NCI-H187 treated with DMSO at 0.1 percent for 48 hours (cell line): ENCODE measurements at regions not wholly inside any gene's neighbourhood (a gene's known extent, or its start where the extent isn't known, plus 50 kb on each side); places are given as distances from the start of the nearest gene placed in this dataset.
A peak's percentile ranks its signal among the peaks of the same experiment; 100 is the strongest.

Experiments
- DNase-seq: peaks from one replicate; lab custom pipeline; 2025; lab: John Stamatoyannopoulos, UW

GRCh38 chr1:213643360-213643759, 344.4 kb upstream of the PROX1 start:
- DNase-seq, result no peak

- DNase-seq, result no peak
Measured at GRCh38 chr1:213647864-213648650, 339.7 kb upstream of the PROX1 start.

DNA sequence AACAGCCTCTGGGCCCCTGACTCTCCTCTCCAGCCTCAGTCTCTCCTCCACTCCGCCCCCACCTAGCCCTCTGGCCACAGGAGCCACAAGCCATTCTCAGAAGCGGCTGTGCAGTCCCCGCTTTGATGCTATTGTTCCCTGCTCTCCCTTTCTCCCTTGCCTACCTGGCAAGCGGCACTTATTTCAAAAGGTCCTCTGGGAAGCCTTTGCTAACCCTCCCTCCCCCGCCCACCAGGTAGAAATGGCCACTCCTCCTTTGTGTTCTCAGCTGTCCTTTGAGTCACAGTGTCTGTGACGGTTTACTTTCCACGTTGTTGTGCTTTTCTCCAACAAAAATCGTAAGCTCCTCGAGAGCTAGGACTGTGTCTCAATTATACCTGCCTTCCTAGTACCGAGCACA, 338.4 kb upstream of the PROX1 start:
- peak; percentile 55 for DNase-seq

DNA sequence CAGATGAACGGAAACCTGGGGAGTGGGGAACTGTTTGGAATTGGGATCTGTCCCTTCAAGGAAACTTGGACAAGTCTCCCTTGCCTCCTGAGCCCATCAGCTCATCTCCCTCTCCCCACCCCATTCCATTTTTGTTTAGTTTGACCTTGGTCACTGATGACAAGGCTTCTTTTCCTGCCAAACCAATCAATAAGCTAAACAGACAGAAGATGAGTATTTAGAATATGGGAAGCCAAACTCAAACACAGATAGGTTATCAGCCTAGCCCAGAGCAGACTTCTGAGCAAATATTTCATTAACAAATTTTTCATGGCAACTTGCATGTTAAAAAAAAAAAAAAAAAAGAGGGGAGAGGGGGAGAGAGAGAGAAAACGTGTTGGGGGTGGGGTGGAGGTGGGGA, 337.2 kb upstream of the PROX1 start:
- no peak for DNase-seq

DNA sequence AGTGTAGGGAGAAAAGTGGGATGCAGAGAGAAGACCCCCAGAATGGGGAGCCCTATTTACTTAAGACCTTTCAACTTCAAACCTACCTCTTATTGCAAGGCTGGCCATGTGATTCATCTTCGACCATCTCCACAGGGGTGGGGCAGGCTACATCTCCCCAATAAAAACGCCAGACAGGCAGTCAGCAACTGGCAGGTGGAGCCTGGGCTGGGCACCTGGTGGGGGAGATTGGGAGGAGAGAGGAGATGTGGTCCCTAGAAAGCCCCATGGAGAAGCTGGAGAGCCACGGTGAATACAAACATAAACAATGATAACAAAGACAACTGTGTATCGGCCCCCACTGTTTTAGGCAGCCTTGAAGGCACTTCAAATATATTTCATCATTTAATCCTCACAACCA, 336.7 kb upstream of the PROX1 start:
- DNase-seq, result no peak

GRCh38 chr1:213652109-213652508, 335.7 kb upstream of the PROX1 start:
- no peak for DNase-seq

DNA sequence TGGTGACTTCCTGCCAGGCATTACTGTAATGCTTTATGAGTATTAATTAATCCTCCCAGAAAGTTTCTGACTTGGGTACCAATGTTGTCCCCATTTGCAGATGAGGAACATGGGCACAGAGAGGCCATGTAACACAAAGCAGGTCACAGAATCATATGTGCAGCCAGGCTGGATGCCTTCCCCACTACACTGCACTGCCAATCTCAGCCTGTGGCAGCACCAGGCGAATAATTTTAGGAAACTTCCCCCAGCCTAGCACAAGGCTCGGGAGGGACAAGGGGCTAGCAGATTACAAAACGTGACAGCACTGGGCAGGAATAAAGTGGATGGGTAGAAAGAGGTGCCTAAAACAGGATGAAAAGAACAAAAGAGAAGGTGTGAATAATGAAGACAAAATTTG, 331.7 kb upstream of the PROX1 start:
- no peak for DNase-seq

DNA sequence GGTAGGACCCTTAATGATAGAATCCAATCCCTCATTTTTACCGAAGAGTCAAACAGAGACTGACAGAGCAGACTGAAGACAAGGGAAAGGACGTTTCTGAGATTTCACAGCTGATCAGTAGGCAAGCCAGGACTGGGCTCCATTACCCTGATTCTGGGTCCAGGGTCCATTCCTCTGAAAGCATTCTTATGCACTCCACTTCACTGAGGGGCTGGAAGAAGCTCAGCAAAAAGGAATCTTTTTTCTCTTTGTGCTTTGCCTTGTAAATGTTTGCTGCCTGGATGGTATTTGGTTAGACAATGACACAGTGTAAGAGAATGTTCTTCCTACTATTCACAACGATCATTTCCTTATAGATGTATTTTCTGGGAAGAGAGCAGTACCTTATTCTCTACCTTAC, 331.3 kb upstream of the PROX1 start:
- no peak for DNase-seq

DNA sequence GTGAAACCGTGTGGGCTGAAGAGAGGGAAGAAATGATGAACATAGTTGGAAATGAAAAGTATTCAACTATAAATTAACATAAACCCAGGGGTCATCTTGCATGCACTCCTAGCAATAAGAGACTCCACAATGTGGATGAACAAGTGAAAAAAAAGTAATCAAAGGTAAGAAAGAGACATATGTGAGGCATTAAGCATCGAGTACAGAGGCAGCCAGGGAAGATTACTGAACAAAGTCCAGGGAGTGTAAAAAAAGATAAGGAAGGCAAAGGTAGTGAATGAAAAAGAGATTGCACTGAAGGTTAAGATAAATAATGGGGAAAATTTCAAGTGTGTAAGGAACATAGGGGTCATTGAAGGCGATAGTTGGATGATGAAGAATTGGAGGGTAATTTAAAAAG, 330.8 kb upstream of the PROX1 start:
- no peak for DNase-seq

DNA sequence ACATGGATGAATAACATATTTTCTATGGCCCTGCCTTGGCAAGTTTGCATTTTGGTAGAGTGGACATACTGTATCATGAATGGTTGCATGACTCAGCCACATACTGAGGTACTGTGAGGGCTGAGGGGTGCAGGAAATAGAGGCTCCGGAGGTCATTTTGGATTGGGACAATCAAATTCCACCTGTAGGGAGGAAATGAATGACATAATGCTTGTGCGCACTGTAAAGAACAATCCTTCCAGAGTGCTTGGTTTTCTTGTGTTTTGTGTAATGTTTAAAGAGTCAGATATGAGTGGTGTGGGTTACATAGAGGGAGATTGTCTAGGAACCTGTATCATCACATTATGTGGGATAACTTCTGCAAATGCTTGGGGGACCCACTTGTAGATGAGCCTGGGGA, 329.9 kb upstream of the PROX1 start:
- no peak for DNase-seq

DNA sequence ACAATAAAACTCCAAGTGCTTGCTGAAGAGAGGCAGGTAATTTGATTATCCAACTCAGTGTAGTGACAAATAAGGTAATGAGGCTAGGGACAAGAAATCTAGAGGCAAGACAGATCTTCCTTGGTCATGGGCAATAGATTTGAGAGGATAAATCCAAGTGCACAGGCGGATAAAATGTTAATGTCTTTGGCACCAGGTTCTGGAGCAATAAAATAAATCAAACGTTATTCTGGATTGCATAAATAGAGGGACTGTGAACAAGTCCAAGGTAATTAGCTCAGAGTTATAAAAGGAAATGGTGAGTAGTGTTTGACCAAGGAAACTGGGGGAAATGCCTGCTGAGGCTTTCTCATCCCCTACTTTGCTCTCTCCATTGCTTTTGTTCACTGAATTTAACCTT, 329.3 kb upstream of the PROX1 start:
- DNase-seq, result no peak

DNA sequence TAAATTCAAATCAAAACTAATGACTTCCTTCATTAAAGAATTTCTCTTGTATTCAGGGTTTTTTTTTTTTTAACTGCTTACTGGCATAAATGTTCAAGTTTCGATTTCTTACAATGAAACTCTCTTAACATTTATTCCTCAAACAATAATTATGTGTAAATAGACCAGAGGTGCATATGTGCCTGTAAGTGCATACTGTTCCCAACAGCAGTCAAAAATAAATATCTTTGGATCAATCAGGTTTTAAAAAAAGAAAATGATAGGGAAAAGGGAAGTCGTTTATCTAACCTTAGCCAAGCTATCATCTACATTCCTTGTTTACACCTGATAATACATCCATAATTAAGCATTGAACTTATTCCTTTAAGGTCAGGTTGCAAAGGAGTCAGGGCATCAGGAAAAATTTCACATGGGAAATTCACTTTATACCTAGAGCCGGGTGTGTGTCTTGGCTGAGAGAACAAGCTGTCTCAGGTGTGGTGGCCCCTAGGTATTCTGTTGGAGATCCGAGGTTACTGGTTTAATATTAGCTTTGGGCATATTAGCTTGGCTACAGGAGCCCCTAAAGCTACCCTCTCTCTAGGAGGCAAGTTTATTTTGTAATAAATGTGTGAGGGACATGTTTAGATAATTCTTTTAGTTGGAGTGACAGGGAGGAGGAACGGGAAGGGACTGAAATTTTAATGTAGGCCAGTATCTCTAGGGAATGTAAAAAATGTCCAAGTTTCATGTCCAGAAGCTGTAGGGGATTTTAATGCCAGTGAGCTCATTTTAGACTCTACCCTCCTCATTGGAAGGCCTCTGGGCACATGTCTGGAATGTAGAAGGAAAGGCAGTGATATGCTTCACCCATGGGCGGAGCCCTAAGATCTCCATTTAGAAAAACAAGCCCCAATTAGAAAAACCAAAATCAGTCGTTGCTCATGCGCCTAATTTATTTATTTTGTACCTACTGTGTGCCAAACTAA, 327.9 kb upstream of the PROX1 start:
- no peak for DNase-seq

- DNase-seq, result no peak
Measured at GRCh38 chr1:213661302-213661701, 326.5 kb upstream of the PROX1 start.

- no peak for DNase-seq
Measured at GRCh38 chr1:213666113-213666512, 321.7 kb upstream of the PROX1 start.

DNA sequence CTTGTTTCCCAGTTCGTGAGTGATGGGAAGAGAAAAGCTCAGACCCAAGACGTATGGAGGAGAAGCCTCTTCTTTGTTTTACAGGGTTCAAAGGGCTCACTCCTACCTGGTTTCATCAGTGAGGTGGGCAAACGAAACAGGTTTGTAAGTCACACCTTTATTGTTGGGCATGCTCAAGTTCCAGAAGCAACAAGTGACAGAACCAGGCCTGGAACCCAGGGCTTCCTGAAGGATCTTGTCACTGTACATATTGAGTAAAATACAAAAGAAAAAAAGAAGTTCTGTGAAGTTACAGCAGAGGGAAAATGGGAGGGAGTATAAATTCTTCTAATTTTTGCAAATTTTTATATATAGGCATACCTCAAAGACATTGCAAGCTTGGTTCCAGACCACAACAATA, 320.9 kb upstream of the PROX1 start:
- DNase-seq, result no peak

- DNase-seq, result no peak
Measured at GRCh38 chr1:213669512-213669911, 318.3 kb upstream of the PROX1 start.

GRCh38 chr1:213669964-213670691, 317.6 kb upstream of the PROX1 start:
- DNase-seq, result peak; percentile 54

DNA sequence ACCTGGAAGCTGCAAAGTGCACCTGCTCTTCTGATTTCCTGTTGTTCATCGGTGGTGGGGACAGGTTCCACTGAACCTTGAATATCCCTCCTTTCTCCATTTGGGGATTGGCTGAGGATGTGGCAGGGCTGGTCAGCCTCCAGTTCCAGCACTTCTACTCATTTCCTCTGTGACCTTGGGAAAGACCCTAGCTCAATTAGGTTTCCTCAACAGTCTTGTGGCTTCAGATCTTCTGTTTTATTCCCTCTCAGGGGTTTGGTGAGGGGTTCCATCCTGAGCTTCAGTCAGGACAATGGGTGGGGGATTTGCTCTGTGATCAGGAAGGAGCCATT, 317.1 kb upstream of the PROX1 start:
- no peak for DNase-seq

DNA sequence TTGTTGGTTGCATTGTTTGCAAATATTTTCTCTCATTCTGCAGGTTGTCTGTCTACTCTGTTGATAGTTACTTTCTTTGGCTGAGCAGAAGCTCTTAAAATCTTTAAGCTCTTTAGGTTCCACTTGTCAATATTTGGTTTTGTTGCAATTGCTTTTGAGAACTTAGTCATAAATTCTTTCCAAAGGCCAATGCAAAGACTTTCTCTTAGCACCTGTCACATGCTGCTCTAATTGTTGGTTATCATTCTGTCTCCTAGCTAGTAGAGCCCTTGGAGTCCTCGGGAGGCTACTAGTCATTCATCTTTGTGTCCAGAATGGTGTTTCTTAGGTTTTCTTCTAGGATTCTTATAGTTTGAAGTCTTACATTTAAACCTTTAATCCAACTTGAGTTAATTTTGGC, 312.7 kb upstream of the PROX1 start:
- DNase-seq, result no peak

DNA sequence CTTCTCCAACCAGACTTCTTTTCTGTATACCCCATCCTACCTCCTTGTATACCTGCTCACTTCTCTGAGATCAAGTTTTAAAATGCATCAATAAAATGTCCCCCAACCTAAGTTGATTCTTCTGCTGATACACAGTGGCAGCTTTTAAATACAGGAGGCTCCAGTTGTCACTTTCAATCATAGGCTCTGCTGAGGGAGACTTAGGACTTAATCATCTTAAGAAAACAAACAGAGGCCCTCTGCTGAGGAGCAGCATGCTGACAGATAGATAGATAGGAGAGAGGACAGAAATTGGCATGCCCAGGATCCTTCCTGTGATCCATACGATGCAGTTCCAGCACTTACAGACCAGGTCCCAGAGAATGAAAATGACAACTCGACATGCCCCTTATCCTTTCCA, 311.0 kb upstream of the PROX1 start:
- no peak for DNase-seq

- DNase-seq, result no peak
Measured at GRCh38 chr1:213678348-213678747, 309.4 kb upstream of the PROX1 start.

GRCh38 chr1:213678753-213679152, 309.0 kb upstream of the PROX1 start:
- no peak for DNase-seq

DNA sequence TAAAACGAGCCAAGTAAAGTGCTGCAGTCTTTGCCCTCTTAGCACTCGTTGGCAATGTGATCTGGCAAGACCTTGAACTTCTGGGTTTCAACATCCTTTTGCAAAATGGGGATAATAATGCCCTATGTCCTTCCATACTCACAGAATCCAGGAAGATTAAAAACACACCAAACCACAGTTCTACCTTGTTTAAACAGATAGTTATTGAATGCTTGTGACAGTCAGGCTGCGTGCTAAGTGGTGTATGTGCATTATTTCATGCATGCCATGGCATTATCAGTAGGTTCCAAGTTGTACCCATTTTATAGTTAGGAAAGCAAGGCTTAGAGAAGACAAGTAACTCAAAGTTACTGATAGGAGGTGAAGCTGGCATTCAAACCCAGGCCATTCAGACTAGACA, 308.6 kb upstream of the PROX1 start:
- no peak for DNase-seq
